GM19463 (cell line): ENCODE measurements at regions not wholly inside any gene's neighbourhood (a gene's known extent, or its start where the extent isn't known, plus 50 kb on each side); places are given as distances from the start of the nearest gene placed in this dataset.

ENCODE experiments used
- ATAC-seq: cut with Tn5 transposase; IDR thresholded peaks from one replicate; pipeline ENCODE4 v1.9.1; 2021; ENCODE audit warnings: mild to moderate bottlenecking, moderate library complexity; ENCODE audit not compliant: unreplicated experiment

DNA sequence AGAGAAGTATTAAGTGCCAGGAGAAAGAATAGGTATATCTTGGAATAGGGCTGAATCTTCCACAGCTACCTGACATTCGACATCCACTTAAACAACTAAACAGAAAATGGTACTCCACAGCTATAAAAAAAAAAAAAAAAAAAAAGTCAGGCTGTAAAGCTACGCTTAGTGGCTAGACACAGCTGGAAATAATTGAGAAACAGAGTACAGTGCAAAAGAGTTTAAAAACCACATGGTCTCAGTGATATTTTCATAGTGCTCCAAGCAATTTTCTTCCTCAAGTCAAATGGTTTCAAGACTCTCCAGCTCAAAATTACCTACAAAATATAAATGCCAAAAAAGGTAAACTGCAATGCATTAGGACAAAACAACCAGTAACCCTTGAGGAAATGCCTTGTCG, 607.1 kb downstream of the KCNJ2 start:
- no peak for ATAC-seq

- no peak for ATAC-seq
These were observed 610.7 kb downstream of the KCNJ2 start for GRCh38 chr17:70780031-70780430.

- no peak for ATAC-seq
These were observed 616.7 kb downstream of the KCNJ2 start for GRCh38 chr17:70786081-70786480.

DNA sequence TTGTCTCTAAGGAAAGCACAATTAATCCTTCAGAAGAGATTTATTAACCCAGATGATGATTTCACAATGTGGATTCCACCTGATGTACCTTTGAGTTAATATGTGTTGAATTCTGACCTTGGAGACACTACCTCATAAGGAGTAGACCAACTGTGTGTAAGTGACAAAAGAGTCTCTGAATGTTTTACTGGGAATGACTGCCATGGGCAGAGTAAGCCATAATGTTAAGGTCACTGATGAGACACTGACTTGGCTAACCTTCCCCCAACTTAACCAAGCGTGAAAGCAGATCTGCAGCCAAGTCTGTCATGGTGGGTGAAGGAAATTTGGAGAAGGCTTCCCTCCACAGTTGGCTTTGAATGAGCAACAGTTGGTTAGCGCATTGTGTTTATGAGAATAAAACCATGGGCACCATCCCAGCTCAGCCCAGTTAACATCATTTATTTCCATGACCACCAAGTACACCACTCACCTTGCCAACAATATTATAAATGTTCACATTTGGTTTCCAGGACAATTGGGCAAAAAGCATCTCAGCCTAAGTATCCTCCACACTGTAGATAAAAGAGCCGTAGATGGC, 618.5 kb downstream of the KCNJ2 start:
- no peak for ATAC-seq

DNA sequence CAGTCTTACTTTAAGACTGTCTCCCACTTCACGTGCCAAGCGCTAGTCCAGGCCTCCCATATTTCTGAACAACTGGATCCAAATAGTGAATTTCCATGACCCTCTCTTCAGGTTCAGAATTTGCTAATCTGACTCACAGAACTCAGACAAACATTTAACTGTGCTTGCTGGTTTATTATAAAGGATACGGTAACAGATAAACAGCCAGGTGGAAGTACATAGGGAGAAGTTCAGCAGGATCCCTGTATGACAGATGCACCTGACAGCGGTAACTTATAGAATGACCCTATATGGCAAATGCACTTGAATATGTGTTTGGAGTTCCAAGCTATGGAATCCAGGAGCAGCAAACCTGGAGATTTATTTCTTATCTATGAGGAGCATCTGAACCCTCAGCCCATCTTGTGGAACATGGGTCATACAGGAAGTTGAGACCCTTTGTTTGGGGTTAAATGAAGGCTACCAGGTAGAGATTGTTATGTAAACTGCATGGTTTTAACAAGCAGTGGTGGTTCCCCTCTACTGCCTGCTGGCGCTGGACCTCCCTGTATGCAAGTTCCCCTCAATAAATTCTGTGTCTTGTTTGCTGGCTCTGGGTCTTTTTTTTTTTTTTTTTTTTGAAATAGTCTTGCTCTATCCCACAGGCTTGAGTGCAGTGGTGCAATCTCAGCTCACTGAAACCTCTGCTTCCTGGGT, 622.6 kb downstream of the KCNJ2 start:
- no peak for ATAC-seq

DNA sequence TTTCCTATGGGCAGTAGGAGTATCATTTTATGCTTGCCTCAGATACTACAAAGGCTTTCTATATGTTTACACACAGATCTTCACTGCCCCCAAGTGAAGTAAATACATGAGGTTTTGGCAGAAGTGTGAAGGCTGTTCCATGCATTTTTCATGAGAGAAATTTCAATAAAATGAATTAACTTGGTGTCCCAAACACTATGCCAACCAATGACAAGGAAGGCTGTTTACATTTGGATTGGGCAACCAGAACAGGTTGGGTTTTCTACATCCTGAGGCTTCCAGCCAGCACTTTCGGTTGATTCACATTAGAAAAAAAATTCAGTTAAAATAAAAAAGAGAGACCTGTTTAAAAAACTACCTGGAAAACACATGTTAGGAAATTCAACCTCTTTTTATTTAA, 625.4 kb downstream of the KCNJ2 start:
- no peak for ATAC-seq

DNA sequence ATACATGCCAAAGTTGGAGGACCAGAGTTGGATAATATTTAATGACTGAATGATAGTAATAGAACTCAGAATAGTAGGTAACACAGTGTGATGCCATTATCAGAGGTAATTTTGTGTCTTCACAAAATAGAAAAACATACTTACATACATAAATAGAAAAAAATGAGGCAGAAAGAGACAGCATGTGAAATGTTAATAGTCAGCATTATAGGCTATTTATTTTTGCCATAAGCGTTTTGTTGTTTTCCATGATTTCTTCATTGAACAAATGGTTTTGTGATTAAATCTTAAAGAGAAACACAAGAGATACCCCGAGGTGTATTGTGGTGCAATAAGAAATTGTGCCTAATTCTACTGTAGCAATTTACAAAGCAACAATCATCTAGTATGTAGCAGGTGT, 626.3 kb downstream of the KCNJ2 start:
- ATAC-seq, result no peak

GRCh38 chr17:70796757-70797156, 627.4 kb downstream of the KCNJ2 start:
- ATAC-seq, result no peak

GRCh38 chr17:70797166-70797565, 627.8 kb downstream of the KCNJ2 start:
- ATAC-seq, result no peak

- ATAC-seq, result no peak
These were observed 634.8 kb downstream of the KCNJ2 start for GRCh38 chr17:70804161-70804560.

DNA sequence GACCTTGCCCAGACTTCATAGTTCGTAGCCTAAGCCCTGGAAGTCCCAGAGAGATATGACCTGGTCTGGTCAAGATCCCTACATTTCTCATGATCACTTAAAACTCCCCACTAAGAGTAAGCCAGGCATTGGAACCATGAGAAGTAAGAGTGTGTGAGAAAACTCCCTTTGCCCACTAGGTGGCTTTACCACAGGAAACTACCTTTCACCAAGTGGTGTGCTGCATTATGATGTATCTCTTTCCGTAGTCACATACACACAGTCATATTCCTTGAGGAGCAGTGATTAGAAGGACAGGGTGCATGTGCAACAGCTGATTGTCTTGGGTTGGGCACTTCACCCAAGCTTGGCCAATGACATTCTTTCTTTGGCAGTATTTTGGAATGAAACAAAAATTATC, 639.3 kb downstream of the KCNJ2 start:
- ATAC-seq, result no peak

DNA sequence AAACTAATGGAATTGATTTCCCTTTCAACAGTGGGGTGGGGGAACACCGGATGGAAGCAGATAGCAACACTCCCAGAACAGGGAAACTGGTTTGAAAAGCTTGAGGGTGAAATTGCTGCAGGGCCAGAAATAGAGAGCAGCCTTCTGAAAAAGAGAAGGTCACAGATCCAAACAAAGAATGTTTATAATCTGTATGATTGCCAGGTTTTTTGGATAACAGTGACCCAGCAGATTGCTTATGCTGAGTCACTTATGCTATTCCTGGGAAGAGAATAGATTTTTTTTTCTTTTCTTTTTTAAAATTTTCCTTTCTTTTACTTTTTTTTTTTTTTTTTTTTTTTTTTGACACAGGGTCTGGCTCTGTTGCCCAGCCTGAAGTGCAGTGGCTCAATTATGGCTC, 641.3 kb downstream of the KCNJ2 start:
- no peak for ATAC-seq

DNA sequence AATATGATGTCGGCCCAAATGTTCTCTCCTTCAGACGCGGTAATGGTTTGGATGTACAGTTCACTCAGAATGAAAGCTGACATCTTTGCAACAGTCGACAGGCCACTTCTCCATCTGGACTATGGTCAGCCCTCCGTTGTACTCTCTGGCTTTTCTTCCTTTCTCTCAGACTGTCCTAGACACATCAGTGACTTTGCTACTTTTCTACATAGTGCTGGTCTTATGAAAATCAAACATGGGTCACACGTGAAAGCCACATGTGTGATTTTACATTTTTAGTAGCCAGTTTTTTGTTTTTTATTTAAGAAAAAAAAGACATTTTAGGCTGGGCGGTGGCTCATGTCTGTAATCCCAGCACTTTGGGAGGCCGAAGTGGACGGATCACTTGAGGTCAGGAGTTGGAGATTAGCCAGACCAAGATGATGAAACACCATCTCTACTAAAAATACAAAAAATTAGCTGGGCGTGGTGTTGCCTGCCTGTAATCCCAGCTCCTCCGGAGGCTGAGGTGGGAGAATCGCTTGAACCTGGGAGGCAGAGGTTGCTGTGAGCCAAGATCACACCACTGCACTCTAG, 644.1 kb downstream of the KCNJ2 start:
- no peak for ATAC-seq

DNA sequence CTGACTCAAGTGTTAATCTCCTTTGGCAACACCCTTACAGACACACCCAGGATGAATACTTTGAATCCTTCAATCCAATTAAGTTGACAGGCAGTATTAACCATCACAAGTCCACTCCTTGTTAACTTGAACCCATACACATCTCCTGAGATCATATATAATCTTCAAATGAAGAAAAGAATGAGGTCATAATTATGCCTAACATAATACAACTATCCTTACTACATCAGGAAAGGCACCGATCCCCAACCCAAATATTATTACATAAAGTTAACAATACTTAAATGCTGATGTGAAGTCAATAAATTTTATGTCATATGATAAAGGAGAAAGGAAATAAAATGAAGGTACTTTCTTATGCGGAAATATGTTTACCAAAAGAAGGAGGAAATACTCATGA, 649.9 kb downstream of the KCNJ2 start:
- ATAC-seq, result no peak

- ATAC-seq, result no peak
These were observed 650.9 kb downstream of the KCNJ2 start for GRCh38 chr17:70820276-70820675.

DNA sequence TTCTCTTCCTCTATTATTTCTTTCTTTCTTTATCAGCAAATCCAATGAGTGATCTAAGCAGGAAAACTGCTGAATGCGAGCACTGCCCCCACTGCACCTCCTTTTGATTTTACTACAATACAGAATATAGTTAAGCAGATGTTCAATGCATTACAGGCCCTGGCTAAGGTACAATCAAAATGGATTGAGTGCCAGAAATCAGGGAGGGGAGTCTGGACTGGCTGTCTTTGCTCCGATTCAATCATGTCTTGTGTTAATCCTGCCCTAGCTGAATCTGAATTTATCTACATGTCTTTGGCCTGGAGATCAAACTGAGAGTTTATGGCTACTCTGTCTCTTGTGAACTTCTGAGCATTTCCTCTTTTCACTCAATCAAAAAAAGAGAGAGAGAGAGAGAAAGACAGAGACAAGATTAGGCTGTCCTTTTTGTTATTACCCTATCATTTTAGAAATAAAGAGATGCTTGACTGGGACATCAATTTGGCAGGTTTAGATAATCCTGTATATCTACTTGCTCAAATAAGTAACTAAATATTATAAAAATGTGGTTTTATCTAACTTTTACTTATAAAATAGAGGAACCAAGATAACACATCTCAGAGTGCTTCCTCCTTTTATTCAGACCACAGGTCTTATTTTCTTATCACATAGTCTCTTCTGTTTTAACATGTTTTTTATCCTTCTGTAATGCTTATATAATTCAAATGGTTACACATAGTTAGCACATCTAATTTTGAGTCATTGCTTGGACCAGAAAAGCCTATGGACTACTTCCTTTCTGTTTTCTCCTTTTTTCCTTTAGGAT, 656.2 kb downstream of the KCNJ2 start:
- ATAC-seq, result no peak

GRCh38 chr17:70829876-70830275, 660.5 kb downstream of the KCNJ2 start:
- ATAC-seq, result no peak

DNA sequence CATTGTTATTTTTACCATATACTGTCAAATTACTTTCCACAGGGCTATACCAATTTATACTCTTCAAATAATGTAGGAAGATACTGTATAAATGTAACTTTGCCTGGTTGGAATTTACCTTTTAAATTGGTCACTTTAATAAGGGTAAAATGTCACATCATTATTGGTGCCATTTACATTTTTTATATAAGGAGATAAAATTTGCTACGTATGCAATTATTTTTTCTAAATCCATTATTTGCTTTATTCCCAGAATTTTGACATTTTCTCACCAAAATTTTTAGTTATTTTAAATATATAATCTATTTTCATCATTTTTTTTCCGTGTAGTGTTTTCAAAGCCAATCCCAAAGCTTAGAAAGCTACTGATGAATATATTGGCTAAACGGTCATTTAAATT, 664.7 kb downstream of the KCNJ2 start:
- no peak for ATAC-seq

GRCh38 chr17:70848785-70849184, 679.5 kb downstream of the KCNJ2 start:
- no peak for ATAC-seq

GRCh38 chr17:70855401-70856054, 686.2 kb downstream of the KCNJ2 start:
- no peak for ATAC-seq

DNA sequence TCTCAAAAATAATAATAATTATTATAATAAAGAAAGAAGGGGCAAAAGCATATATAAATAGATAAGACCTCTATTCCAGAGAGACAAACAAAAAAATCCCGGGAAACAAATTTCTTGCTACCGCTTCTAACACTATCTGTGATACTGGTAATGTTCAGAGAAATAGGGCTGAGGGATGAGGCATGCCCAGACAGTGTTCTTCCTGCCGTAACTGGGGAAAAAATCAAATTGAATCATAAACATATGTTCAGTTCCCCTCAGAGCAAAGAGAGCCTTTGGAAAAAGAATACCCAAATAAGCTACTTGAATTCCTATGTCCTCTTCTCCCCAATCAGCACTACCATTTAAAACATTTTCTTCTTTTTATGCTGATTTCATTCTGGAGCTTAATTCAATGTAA, 688.0 kb downstream of the KCNJ2 start:
- no peak for ATAC-seq
